ENCODE measurements at regions not wholly inside any gene's neighbourhood (a gene's known extent, or its start where the extent isn't known, plus 50 kb on each side); places are given as distances from the start of the nearest gene placed in this dataset.

DNA sequence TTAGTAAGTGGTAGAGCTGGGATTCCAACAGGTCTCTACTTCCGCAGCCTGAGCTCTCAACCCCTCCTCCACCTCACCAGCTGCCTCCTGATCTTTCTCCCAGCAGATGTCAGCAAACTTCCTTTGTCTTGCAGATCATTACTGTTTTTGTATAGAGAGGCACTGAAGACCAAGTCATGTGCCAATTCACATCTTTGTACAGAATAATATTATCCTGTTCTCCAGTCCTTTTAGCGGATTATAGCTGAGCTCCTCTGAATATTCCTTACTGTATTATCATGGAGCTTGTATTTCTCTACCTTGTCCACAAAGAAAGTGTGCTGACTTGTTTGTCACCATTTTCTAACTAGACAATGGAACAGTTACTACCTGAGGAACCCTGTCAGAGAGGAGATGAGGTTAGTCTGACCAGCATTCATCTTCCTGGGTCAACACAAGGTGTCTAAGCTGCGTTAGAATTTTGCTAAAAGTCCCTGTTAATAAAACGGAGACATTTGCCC lies 142.3 kb upstream of the ARHGAP5 start:
- TF ChIP-seq, protein P1, sequence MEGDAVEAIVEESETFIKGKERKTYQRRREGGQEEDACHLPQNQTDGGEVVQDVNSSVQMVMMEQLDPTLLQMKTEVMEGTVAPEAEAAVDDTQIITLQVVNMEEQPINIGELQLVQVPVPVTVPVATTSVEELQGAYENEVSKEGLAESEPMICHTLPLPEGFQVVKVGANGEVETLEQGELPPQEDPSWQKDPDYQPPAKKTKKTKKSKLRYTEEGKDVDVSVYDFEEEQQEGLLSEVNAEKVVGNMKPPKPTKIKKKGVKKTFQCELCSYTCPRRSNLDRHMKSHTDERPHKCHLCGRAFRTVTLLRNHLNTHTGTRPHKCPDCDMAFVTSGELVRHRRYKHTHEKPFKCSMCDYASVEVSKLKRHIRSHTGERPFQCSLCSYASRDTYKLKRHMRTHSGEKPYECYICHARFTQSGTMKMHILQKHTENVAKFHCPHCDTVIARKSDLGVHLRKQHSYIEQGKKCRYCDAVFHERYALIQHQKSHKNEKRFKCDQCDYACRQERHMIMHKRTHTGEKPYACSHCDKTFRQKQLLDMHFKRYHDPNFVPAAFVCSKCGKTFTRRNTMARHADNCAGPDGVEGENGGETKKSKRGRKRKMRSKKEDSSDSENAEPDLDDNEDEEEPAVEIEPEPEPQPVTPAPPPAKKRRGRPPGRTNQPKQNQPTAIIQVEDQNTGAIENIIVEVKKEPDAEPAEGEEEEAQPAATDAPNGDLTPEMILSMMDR (IDR thresholded peaks at IDR 0.05; ENCODE audit: insufficient read depth, low read length): peak; percentile 40
- no peak overlapping the region for H3K4me3 ChIP-seq (ENCODE audit: low read depth, low read length)
- DNase-seq (ENCODE audit: low read depth): peak; percentile 55

DNA sequence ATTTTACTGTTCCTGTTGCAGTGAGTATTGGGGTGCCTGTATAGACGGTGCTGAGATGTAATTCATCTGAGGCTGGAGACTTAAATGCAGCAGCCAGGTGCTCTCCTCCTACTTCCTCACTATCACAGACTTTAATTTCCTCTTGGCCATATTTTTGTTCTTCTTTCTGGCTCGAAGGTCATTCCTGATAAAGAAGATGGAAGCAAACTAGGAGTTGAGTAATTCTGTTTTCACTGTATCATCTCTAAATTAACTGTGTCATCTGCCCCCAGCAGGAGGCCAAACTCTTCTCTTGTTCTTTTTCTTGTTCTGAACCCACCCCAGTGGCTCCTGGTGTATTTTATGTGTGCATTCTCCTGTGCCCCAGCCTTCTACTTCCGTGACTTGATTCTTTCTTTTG lies 141.7 kb upstream of the ARHGAP5 start:
- no peak overlapping the region for H3K4me3 ChIP-seq (ENCODE audit: low read depth, low read length)
- DNase-seq (ENCODE audit: low read depth): no peak
- TF ChIP-seq, protein P1 (IDR thresholded peaks at IDR 0.05; ENCODE audit: insufficient read depth, low read length): no peak

DNA sequence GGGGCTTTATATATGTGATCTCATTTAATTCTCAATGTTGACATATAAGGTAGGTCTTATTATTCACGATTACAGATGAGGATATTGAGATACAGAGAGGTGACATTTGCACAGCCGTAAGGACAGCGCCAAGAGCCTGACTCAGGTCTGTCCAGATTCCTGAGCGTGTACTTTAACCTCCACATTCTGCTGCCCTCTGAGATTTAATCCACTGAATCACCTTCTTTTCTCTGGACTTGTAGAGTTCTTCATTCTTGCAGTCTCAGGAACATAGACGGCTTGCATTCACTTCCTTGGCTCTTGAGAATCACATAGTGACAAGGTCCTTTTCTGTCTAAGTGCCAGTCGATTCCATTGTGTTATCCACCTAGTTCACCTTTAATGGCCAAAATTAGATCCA lies 141.0 kb upstream of the ARHGAP5 start:
- TF ChIP-seq, protein P1 (IDR thresholded peaks at IDR 0.05; ENCODE audit: insufficient read depth, low read length): no peak
- no peak overlapping the region for H3K4me3 ChIP-seq (ENCODE audit: low read depth, low read length)
- no peak for DNase-seq (ENCODE audit: low read depth)

DNA sequence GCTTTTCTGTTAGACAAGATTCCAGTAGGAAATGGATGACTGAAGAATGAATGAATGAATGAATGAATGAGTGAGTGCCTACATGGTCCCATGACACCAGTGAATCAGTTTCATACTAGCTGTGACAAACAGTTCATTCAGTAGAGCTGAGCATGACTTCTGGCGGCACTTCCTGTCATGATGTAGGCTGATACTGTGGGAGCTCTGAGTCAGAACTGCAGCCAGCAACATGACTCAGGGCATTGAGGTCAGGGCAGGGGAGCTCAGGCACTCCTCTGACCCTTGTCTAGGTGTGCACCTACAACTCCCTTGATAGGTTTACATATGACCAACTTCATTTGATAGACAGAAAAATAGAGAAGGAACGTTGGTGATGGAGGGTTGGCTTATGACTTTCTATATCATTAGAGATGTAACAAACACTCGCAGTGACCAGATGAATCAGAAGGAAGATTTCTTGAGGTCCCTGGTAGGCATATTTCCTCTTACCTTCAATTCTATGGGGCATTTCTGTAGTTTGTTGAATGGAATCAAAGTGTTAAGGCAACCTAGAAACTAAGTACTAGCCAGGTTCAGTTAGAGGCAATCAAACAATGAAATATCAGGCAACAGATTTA lies 139.3 kb upstream of the ARHGAP5 start:
- peak; percentile 47 for DNase-seq (ENCODE audit: low read depth)
- TF ChIP-seq, protein P1 (IDR thresholded peaks at IDR 0.05; ENCODE audit: insufficient read depth, low read length): no peak
- no peak overlapping the region for H3K4me3 ChIP-seq (ENCODE audit: low read depth, low read length)

DNA sequence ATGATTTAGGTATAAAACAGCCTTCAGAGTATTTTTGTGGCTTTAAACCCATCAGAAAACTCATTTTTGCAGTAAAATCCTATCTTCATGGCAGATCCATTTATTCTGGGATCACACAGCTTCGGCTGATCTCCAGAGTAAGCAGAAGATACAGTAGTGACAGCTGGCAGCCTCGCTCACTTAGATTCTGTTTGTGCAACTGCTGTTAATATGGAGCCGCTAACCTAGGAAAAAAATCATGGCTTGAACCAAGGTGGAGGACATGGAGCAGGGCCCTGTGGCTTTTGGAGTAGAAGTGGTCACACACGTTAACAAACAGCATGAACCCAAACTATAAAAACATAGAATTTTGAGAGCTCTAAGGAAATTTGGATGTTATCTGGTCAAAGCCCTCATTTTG lies 137.2 kb upstream of the ARHGAP5 start:
- TF ChIP-seq, protein P1 (IDR thresholded peaks at IDR 0.05; ENCODE audit: insufficient read depth, low read length): no peak
- DNase-seq (ENCODE audit: low read depth): no peak

DNA sequence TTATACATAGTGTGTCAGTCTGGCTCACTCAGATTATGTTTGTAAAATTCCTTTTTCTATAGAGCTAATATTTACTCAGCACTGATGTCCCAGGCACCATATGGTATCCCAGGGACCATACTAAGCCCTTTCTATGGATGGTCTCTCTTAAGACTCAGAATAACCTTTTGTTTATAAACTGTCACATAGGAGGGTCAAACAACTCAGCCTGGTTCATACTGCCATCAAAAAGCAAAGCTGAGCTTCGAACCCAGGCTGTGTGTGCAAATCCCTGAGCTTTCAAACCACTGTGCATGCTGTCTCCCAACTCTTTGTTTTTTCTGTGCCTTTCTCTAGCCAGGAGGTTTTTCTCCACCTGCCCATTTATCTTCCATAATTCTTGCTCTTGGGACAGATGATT lies 135.6 kb upstream of the ARHGAP5 start:
- TF ChIP-seq, protein P1 (IDR thresholded peaks at IDR 0.05; ENCODE audit: insufficient read depth, low read length): no peak
- no peak overlapping the region for H3K4me3 ChIP-seq (ENCODE audit: low read depth, low read length)

More for the DNA sequence above, 137.2 kb upstream of the ARHGAP5 start:
- H3K4me3 ChIP-seq (ENCODE audit: low read depth, low read length): no peak overlapping the region

More for the DNA sequence above, 135.6 kb upstream of the ARHGAP5 start:
- DNase-seq (ENCODE audit: low read depth): no peak
